ENCODE measurements at regions not wholly inside any gene's neighbourhood (a gene's known extent, or its start where the extent isn't known, plus 50 kb on each side); places are given as distances from the start of the nearest gene placed in this dataset.

GRCh38 chr1:238111516-238111915 lies 220.8 kb upstream of the ZP4 start:
- no peak for DNase-seq (ENCODE audit: low spot score)

- DNase-seq (ENCODE audit: low spot score) = no peak
Observed at GRCh38 chr1:238111081-238111480, 220.4 kb upstream of the ZP4 start.

GRCh38 chr1:238108417-238108816 lies 217.7 kb upstream of the ZP4 start:
- DNase-seq (ENCODE audit: low spot score) = no peak

- no peak for DNase-seq (ENCODE audit: low spot score)
Observed at GRCh38 chr1:238107322-238107721, 216.6 kb upstream of the ZP4 start.

- DNase-seq (ENCODE audit: low spot score) = no peak
Observed at GRCh38 chr1:238104752-238105151, 214.0 kb upstream of the ZP4 start.

GRCh38 chr1:238101923-238102322 lies 211.2 kb upstream of the ZP4 start:
- DNase-seq (ENCODE audit: low spot score) = no peak

- no peak for DNase-seq (ENCODE audit: low spot score)
Observed at GRCh38 chr1:238099871-238100270, 209.1 kb upstream of the ZP4 start.

- DNase-seq (ENCODE audit: low spot score) = no peak
Observed at GRCh38 chr1:238089615-238090014, 198.9 kb upstream of the ZP4 start.

GRCh38 chr1:238088560-238089290 lies 198.0 kb upstream of the ZP4 start:
- DNase-seq (ENCODE audit: low spot score) = no peak

GRCh38 chr1:238073991-238074390 lies 183.3 kb upstream of the ZP4 start:
- no peak for DNase-seq (ENCODE audit: low spot score)

GRCh38 chr1:238071061-238071460 lies 180.3 kb upstream of the ZP4 start:
- DNase-seq (ENCODE audit: low spot score) = no peak

GRCh38 chr1:238063454-238063853 lies 172.7 kb upstream of the ZP4 start:
- no peak for DNase-seq (ENCODE audit: low spot score)

- DNase-seq (ENCODE audit: low spot score) = no peak
Observed at GRCh38 chr1:238061967-238062613, 171.4 kb upstream of the ZP4 start.

GRCh38 chr1:238060061-238060460 lies 169.3 kb upstream of the ZP4 start:
- no peak for DNase-seq (ENCODE audit: low spot score)

- DNase-seq (ENCODE audit: low spot score) = no peak
Observed at GRCh38 chr1:238052496-238053266, 162.0 kb upstream of the ZP4 start.

GRCh38 chr1:238029126-238029525 lies 138.4 kb upstream of the ZP4 start:
- no peak for DNase-seq (ENCODE audit: low spot score)

GRCh38 chr1:238027366-238027765 lies 136.6 kb upstream of the ZP4 start:
- DNase-seq (ENCODE audit: low spot score) = no peak

GRCh38 chr1:238023137-238023536 lies 132.4 kb upstream of the ZP4 start:
- DNase-seq (ENCODE audit: low spot score) = no peak

GRCh38 chr1:238018214-238018613 lies 127.5 kb upstream of the ZP4 start:
- no peak for DNase-seq (ENCODE audit: low spot score)

GRCh38 chr1:238006779-238007178 lies 116.1 kb upstream of the ZP4 start:
- DNase-seq (ENCODE audit: low spot score) = no peak

- no peak for DNase-seq (ENCODE audit: low spot score)
Observed at GRCh38 chr1:238005116-238005515, 114.4 kb upstream of the ZP4 start.

GRCh38 chr1:238001818-238002217 lies 111.1 kb upstream of the ZP4 start:
- no peak for DNase-seq (ENCODE audit: low spot score)

- no peak for DNase-seq (ENCODE audit: low spot score)
Observed at GRCh38 chr1:237999426-238000052, 108.8 kb upstream of the ZP4 start.

All from GM03348 (cell line).